GM20000 (cell line): ENCODE measurements at regions not wholly inside any gene's neighbourhood (a gene's known extent, or its start where the extent isn't known, plus 50 kb on each side); places are given as distances from the start of the nearest gene placed in this dataset.

Experiments used
- DNase-seq: peaks from one replicate; pipeline ENCODE4 v3.0.0; 2012; ENCODE audit warnings: low spot score
- CTCF ChIP-seq: IDR thresholded peaks from 2 replicates; pipeline ENCODE4 v1.5.1; 2012; ENCODE audit warnings: mild to moderate bottlenecking, control low read depth; ENCODE audit errors: extremely low read depth, missing control alignments

- no peak for DNase-seq
- TF ChIP-seq CTCF: no peak
These were observed 346.8 kb downstream of the STK39 start for GRCh38 chr2:167900435-167901114.

GRCh38 chr2:167898340-167898739 is 349.1 kb downstream of the STK39 start:
- no peak for DNase-seq
- no peak for TF ChIP-seq CTCF

GRCh38 chr2:167891841-167892240 is 355.6 kb downstream of the STK39 start:
- TF ChIP-seq CTCF: no peak
- no peak for DNase-seq

GRCh38 chr2:167890739-167891138 is 356.7 kb downstream of the STK39 start:
- DNase-seq: no peak
- no peak for TF ChIP-seq CTCF

GRCh38 chr2:167880415-167880814 is 367.0 kb downstream of the STK39 start:
- DNase-seq: no peak
- TF ChIP-seq CTCF: no peak

- no peak for DNase-seq
- TF ChIP-seq CTCF: no peak
These were observed 371.9 kb downstream of the STK39 start for GRCh38 chr2:167875529-167875928.

- DNase-seq: no peak
- no peak for TF ChIP-seq CTCF
These were observed 372.6 kb downstream of the STK39 start for GRCh38 chr2:167874812-167875211.
